GM12878 (cell line): ENCODE measurements at regions not wholly inside any gene's neighbourhood (a gene's known extent, or its start where the extent isn't known, plus 50 kb on each side); places are given as distances from the start of the nearest gene placed in this dataset.
A peak's percentile ranks its signal among the peaks of the same experiment; 100 is the strongest.

Experiments
- ATAC-seq: fragments of 200-7000 bp; cut with Tn5 transposase; 3 replicates; pipeline ENCODE4 v1.9.1; 2020; ENCODE audit warnings: mild to moderate bottlenecking, moderate library complexity
- BruUV-seq: library from RNA; stranded (reverse); fragments of 400-500 nt; replicated peaks from 2 replicates; lab custom pipeline; 2021; lab: Mats Ljungman, UMichigan
- CTCF ChIA-PET: fragments of 300-600 bp; sonication (Branson Sonifier 250); formaldehyde crosslinking; extraction: SDS; loops from one replicate; lab custom pipeline; 2021; ENCODE audit warnings: inconsistent platforms; lab: Yijun Ruan, JAX
- POLR2A ChIA-PET: fragments of 350-600 bp; formaldehyde crosslinking; extraction: SDS; loops from one replicate; lab custom pipeline; 2021; ENCODE audit warnings: inconsistent platforms; lab: Charles Lee
- RAD21 ChIA-PET: fragments of 300-600 bp; sonication (Branson Sonifier 250); formaldehyde crosslinking; loops from one replicate; lab custom pipeline; 2023; ENCODE audit warnings: antibody characterized with exemption; ENCODE audit not compliant: unreplicated experiment; lab: Charles Lee
- SMC1A ChIA-PET: fragments of 300-600 bp; sonication (Branson Sonifier 250); formaldehyde crosslinking; loops from one replicate; lab custom pipeline; 2023; ENCODE audit not compliant: unreplicated experiment, uncharacterized antibody; lab: Charles Lee
- DNase-seq: peaks from one replicate; pipeline ENCODE4 v3.0.0-alpha.2; 2011; ENCODE audit warnings: low read depth, low spot score
- FAIRE-seq: peaks from 3 replicates; lab custom pipeline; 2011; peaks lifted over from hg19 to GRCh38; lab: Jason Lieb, UNC
- H2AFZ ChIP-seq: 2 replicates; pipeline ENCODE4 v1.6.0; 2011; ENCODE audit warnings: low read depth, low read length, control low read depth; ENCODE audit not compliant: control insufficient read depth
- H3K27ac ChIP-seq: 2 replicates; pipeline ENCODE4 v1.5.1; 2011; ENCODE audit warnings: control low read depth; ENCODE audit not compliant: control insufficient read depth, insufficient read depth
- H3K27me3 ChIP-seq, 2 experiments: replicated peaks in 1 of 2; 2 replicates each; pipeline versions ENCODE4 v1.6.0 to v1.6.1; 2011; ENCODE audit warnings: low read length in 1 of 2; ENCODE audit not compliant: control insufficient read depth in 2 of 2, insufficient read depth in 2 of 2
- H3K36me3 ChIP-seq, 2 experiments: 2 replicates each; pipeline ENCODE4 v1.5.1; 2011; ENCODE audit warnings: low read length in 1 of 2; ENCODE audit not compliant: control insufficient read depth in 2 of 2, insufficient read depth in 2 of 2
- H3K4me1 ChIP-seq: 2 replicates; pipeline ENCODE4 v1.6.1; 2011; ENCODE audit warnings: mild to moderate bottlenecking, low read length, moderate library complexity, mixed read lengths; ENCODE audit not compliant: control insufficient read depth, insufficient read depth
- H3K4me2 ChIP-seq: 2 replicates; pipeline ENCODE4 v1.6.0; 2011; ENCODE audit warnings: control low read depth; ENCODE audit not compliant: control insufficient read depth, insufficient read depth
- H3K4me3 ChIP-seq: fragments of 200-600 bp; sonication (generic); 2 replicates; pipeline ENCODE4 v1.5.1; 2016
- H3K79me2 ChIP-seq: 2 replicates; pipeline ENCODE4 v1.6.0; 2011; ENCODE audit warnings: low read length; ENCODE audit not compliant: control insufficient read depth, insufficient read depth
- H3K9ac ChIP-seq: 2 replicates; pipeline ENCODE4 v1.8.0; 2011; ENCODE audit warnings: low read length, control low read depth, mixed read lengths; ENCODE audit not compliant: control insufficient read depth, insufficient read depth
- H3K9me3 ChIP-seq: replicated peaks from 3 replicates; pipeline ENCODE4 v1.5.1; 2011; ENCODE audit warnings: mild to moderate bottlenecking, low read length; ENCODE audit not compliant: control insufficient read depth, insufficient read depth
- H4K20me1 ChIP-seq: 2 replicates; pipeline ENCODE4 v1.6.0; 2011; ENCODE audit not compliant: control insufficient read depth, insufficient read depth
- BCLAF1 ChIP-seq: fragments of 450-650 bp; IDR thresholded peaks from 2 replicates; pipeline ENCODE4 v1.6.1; 2017; ENCODE audit warnings: antibody characterized with exemption, mild to moderate bottlenecking, moderate library complexity
- CBX5 ChIP-seq: sonication (generic); IDR thresholded peaks from 2 replicates; pipeline ENCODE4 v1.6.1; 2016; ENCODE audit warnings: low read depth, moderate library complexity, mild to moderate bottlenecking, inconsistent platforms
- CHD1 ChIP-seq: IDR thresholded peaks from 2 replicates; pipeline ENCODE4 v1.6.1; 2012; ENCODE audit warnings: low read depth, low read length, improper control_type of control experiment
- RAD21 ChIP-seq: IDR thresholded peaks from 2 replicates; pipeline ENCODE4 v1.6.1; 2011; ENCODE audit warnings: mild to moderate bottlenecking, low read depth, low read length, moderate library complexity; ENCODE audit not compliant: insufficient read depth
- RUNX3 ChIP-seq: IDR thresholded peaks from 2 replicates; pipeline ENCODE4 v1.6.1; 2012; ENCODE audit warnings: low read length, inconsistent platforms
- SKIL ChIP-seq: fragments of 450-650 bp; IDR thresholded peaks from 2 replicates; pipeline ENCODE4 v1.6.1; 2017; ENCODE audit warnings: mild to moderate bottlenecking, low read depth, inconsistent platforms; ENCODE audit not compliant: poor library complexity, severe bottlenecking
- SMC3 ChIP-seq: IDR thresholded peaks from 2 replicates; pipeline ENCODE4 v1.6.1; 2011; ENCODE audit warnings: low read length, improper control_type of control experiment, borderline replicate concordance
- SP1 ChIP-seq: IDR thresholded peaks from one replicate; pipeline ENCODE4 v1.6.1; 2011; ENCODE audit warnings: low read depth, low read length
- TCF7 ChIP-seq: IDR thresholded peaks from 2 replicates; pipeline ENCODE4 v1.6.1; 2014; ENCODE audit warnings: antibody characterized with exemption, borderline replicate concordance
- in situ Hi-C: fragments of 300-500 bp; cut with MboI; formaldehyde crosslinking; loops from 9 replicates; pipeline ENCODE4 v1.14.3; 2018; ENCODE audit warnings: mixed read lengths
- intact Hi-C: fragments of 100-400 bp; cut with micrococcal nuclease; formaldehyde crosslinking; loops from one replicate; pipeline ENCODE4 v1.14.2; 2022; ENCODE audit not compliant: unreplicated experiment
- TF ChIP-seq, protein P1 (sequence below), 3 experiments: IDR thresholded peaks in 2 of 3; conservative IDR thresholded peaks in 1 of 3; 2 replicates each; pipeline ENCODE4 v1.5.1; 2011; ENCODE audit warnings: low read depth in 3 of 3, low read length in 3 of 3, mild to moderate bottlenecking in 3 of 3, control low read depth in 2 of 3, moderate library complexity in 2 of 3, inconsistent platforms in 1 of 3, mixed read lengths in 1 of 3; ENCODE audit not compliant: control insufficient read depth in 2 of 3, insufficient read depth in 1 of 3; ENCODE audit errors: extremely low read depth in 1 of 3
- TF ChIP-seq, protein P2 (sequence below): IDR thresholded peaks from 2 replicates; pipeline ENCODE4 v1.6.1; 2011; ENCODE audit warnings: borderline replicate concordance, low read depth, mild to moderate bottlenecking, moderate library complexity, low read length; ENCODE audit not compliant: insufficient read depth, poor library complexity, severe bottlenecking

- intact Hi-C loops, result loop anchor here (2.0 to 10.0 kb wide), 3 partner anchors 184 to 440 kb away; no protein-coding TSS in a partner anchor
- no peaks in the 10 kb centered on the region; the same call in 2 of the 3 replicates for H3K9me3 ChIP-seq
- no peak overlapping the region for H3K4me2 ChIP-seq
- H3K79me2 ChIP-seq, result no peaks in the 10 kb centered on the region
- no peaks in the 10 kb centered on the region for H3K4me1 ChIP-seq
- ChIA-PET CTCF (interaction anchor here (0.7 to 3.4 kb wide), 29 partner anchors 8 to 510 kb away, joined by 3 to 23 read pairs (median 4); no protein-coding TSS in a partner anchor), POLR2A (interaction anchor here (0.6 to 0.8 kb wide), 2 partner anchors 176 to 383 kb away, joined by 3 read pairs; no protein-coding TSS in a partner anchor), SMC1A (interaction anchor here (0.6 to 2.6 kb wide), 23 partner anchors 10 to 510 kb away, joined by 3 to 24 read pairs (median 4); no protein-coding TSS in a partner anchor), RAD21 (interaction anchor here (0.6 to 2.4 kb wide), 13 partner anchors 152 to 510 kb away, joined by 3 to 14 read pairs (median 7); no protein-coding TSS in a partner anchor)
- ATAC-seq, result peak; percentile 98
- DNase-seq, result peak; percentile 61
- no peaks in the 10 kb centered on the region for H3K27me3 ChIP-seq
- BruUV-seq, result no TSS peak
- no peak overlapping the region for H3K9ac ChIP-seq
- no peak overlapping the region for H3K4me3 ChIP-seq
- in situ Hi-C loops, result no loop called here
- no peaks in the 10 kb centered on the region for H4K20me1 ChIP-seq
- H2AFZ ChIP-seq, result no peak overlapping the region
- peak; percentile 92 for FAIRE-seq
- H3K36me3 ChIP-seq, result no peaks in the 10 kb centered on the region
- no peak overlapping the region for H3K27ac ChIP-seq
- TF ChIP-seq CBX5 (peak; percentile 41; the same call in 1 of the 2 replicates), BCLAF1 (no peak), CHD1 (no peak), RUNX3 (peak; percentile 26; the same call in 1 of the 2 replicates), SP1 (no peak), TCF7 (no peak), RAD21 (peak; percentile 57), SMC3 (peak; percentile 55; the same call in 1 of the 2 replicates), SKIL (no peak)
- TF ChIP-seq, protein P1, sequence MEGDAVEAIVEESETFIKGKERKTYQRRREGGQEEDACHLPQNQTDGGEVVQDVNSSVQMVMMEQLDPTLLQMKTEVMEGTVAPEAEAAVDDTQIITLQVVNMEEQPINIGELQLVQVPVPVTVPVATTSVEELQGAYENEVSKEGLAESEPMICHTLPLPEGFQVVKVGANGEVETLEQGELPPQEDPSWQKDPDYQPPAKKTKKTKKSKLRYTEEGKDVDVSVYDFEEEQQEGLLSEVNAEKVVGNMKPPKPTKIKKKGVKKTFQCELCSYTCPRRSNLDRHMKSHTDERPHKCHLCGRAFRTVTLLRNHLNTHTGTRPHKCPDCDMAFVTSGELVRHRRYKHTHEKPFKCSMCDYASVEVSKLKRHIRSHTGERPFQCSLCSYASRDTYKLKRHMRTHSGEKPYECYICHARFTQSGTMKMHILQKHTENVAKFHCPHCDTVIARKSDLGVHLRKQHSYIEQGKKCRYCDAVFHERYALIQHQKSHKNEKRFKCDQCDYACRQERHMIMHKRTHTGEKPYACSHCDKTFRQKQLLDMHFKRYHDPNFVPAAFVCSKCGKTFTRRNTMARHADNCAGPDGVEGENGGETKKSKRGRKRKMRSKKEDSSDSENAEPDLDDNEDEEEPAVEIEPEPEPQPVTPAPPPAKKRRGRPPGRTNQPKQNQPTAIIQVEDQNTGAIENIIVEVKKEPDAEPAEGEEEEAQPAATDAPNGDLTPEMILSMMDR (IDR thresholded peaks at IDR 0.05 in 2 of 3, conservative IDR thresholded peaks at IDR 0.05 in 1 of 3; ENCODE audit: control insufficient read depth in 2 of 3, extremely low read depth in 1 of 3, insufficient read depth in 1 of 3, low read depth in 3 of 3, low read length in 3 of 3), result peak; percentile 41 to 47 (median 42); a peak in 4 of 6 replicates
- TF ChIP-seq, protein P2, sequence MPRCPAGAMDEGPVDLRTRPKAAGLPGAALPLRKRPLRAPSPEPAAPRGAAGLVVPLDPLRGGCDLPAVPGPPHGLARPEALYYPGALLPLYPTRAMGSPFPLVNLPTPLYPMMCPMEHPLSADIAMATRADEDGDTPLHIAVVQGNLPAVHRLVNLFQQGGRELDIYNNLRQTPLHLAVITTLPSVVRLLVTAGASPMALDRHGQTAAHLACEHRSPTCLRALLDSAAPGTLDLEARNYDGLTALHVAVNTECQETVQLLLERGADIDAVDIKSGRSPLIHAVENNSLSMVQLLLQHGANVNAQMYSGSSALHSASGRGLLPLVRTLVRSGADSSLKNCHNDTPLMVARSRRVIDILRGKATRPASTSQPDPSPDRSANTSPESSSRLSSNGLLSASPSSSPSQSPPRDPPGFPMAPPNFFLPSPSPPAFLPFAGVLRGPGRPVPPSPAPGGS, result no peak
These were observed 103.3 kb upstream of the PMCH start for GRCh38 chr12:102300824-102301461.
